Gastroesophageal sphincter (tissue), 4 donors: ENCODE measurements at regions not wholly inside any gene's neighbourhood (a gene's known extent, or its start where the extent isn't known, plus 50 kb on each side); places are given as distances from the start of the nearest gene placed in this dataset.

Source experiments
- ATAC-seq: fragments of 150-250 bp; one replicate; pipeline ENCODE4 v1.9.1; 2016; ENCODE audit warnings: mild to moderate bottlenecking, moderate library complexity
- H3K27ac ChIP-seq, 4 donors: fragments of 200-600 bp; sonication (generic) in 3 of 4; 1 replicate in 3 of 4; 2 replicates in 1 of 4; pipeline ENCODE4 v1.5.1; 2016 to 2019
- H3K27me3 ChIP-seq: fragments of 200-600 bp; sonication (generic); one replicate; pipeline ENCODE4 v1.5.1; 2019
- H3K36me3 ChIP-seq, 2 donors: fragments of 200-600 bp; sonication (generic); one replicate each; pipeline ENCODE4 v1.5.1; 2019; ENCODE audit warnings: control low read depth in 1 of 2
- H3K4me1 ChIP-seq, 3 donors: fragments of 200-600 bp; sonication (generic); 1 replicate in 2 of 3; 2 replicates in 1 of 3; pipeline ENCODE4 v1.5.1; 2016 to 2019; ENCODE audit warnings: control low read depth in 2 of 3
- H3K4me3 ChIP-seq, 2 donors: fragments of 200-600 bp; sonication (generic); one replicate each; pipeline ENCODE4 v1.5.1; 2019; ENCODE audit warnings: mild to moderate bottlenecking in 1 of 2, moderate library complexity in 1 of 2
- H3K9me3 ChIP-seq, 3 donors: fragments of 200-600 bp; sonication (generic); one replicate each; pipeline ENCODE4 v1.5.1; 2017 to 2019; ENCODE audit warnings: control low read depth in 2 of 3
- CTCF ChIP-seq, 4 experiments: fragments of 200-600 bp in 2 of 4; fragments of 450-650 bp in 2 of 4; sonication (generic) in 1 of 4; IDR thresholded peaks; one replicate each; pipeline ENCODE4 v1.5.1; 2017 to 2019; ENCODE audit warnings: antibody characterized with exemption in 4 of 4, mild to moderate bottlenecking in 2 of 4, moderate library complexity in 2 of 4
- EP300 ChIP-seq: sonication (generic); formaldehyde crosslinking; IDR thresholded peaks from one replicate; pipeline ENCODE4 v1.6.1; 2017; ENCODE audit warnings: antibody characterized with exemption, mild to moderate bottlenecking
- POLR2A ChIP-seq, 2 donors: fragments of 450-650 bp; IDR thresholded peaks; one replicate each; pipeline ENCODE4 v1.6.1; 2017; ENCODE audit warnings: antibody characterized with exemption in 2 of 2, mild to moderate bottlenecking in 2 of 2, moderate library complexity in 1 of 2
- POLR2AphosphoS5 ChIP-seq: sonication (generic); formaldehyde crosslinking; IDR thresholded peaks from one replicate; pipeline ENCODE4 v1.6.1; 2017; ENCODE audit warnings: antibody characterized with exemption
- WGBS, 2 donors: methylation state at CpG; one replicate each; pipeline ENCODE4 v1.1.5; 2018; ENCODE audit warnings: low coverage in 1 of 2; 5-methylcytosine and 5-hydroxymethylcytosine counted together

GRCh38 chr15:46409841-46410301 lies 775.0 kb downstream of the SQOR start:
- Histone ChIP-seq H3K36me3 (no peaks in the 10 kb centered on the region), H3K9me3 (no peaks in the 10 kb centered on the region), H3K27ac (no peak overlapping the region), H3K27me3 (no peaks in the 10 kb centered on the region), H3K4me1 (no peaks in the 10 kb centered on the region), H3K4me3 (no peak overlapping the region)
- no peak for ATAC-seq
- TF ChIP-seq POLR2A (IDR thresholded peaks at IDR 0.05), result no peak
- no peak for TF ChIP-seq POLR2AphosphoS5
- TF ChIP-seq CTCF (IDR thresholded peaks at IDR 0.05), result no peak
- TF ChIP-seq EP300, result no peak
- WGBS, 2 donors, result 70 to 75% methylated on average over 2 to 4 of the region's 4 CpGs

GRCh38 chr15:46410705-46411104 lies 775.9 kb downstream of the SQOR start:
- Histone ChIP-seq H3K4me3 (no peak overlapping the region), H3K36me3 (no peaks in the 10 kb centered on the region), H3K27me3 (no peaks in the 10 kb centered on the region), H3K9me3 (no peaks in the 10 kb centered on the region), H3K4me1 (no peaks in the 10 kb centered on the region), H3K27ac (no peak overlapping the region)
- WGBS, 2 donors, result 50 to 76% methylated on average over 2 of the region's 2 CpGs
- TF ChIP-seq POLR2A (IDR thresholded peaks at IDR 0.05), result no peak
- TF ChIP-seq POLR2AphosphoS5, result no peak
- TF ChIP-seq CTCF (IDR thresholded peaks at IDR 0.05), result no peak
- no peak for TF ChIP-seq EP300
- ATAC-seq, result no peak

GRCh38 chr15:46411900-46412299 lies 777.1 kb downstream of the SQOR start:
- no peaks in the 10 kb centered on the region for H3K9me3 ChIP-seq
- H3K27me3 ChIP-seq, result no peaks in the 10 kb centered on the region
- no peaks in the 10 kb centered on the region for H3K36me3 ChIP-seq
- TF ChIP-seq EP300, result no peak
- no peak for TF ChIP-seq CTCF (IDR thresholded peaks at IDR 0.05)
- no peak for TF ChIP-seq POLR2AphosphoS5
- TF ChIP-seq POLR2A (IDR thresholded peaks at IDR 0.05), result no peak
- 80% methylated on average over 2 of the region's 2 CpGs; no CpG with 5 or more reads in 1 of the 2 donors for WGBS, 2 donors
- no peak overlapping the region for H3K27ac ChIP-seq
- no peak overlapping the region for H3K4me3 ChIP-seq
- no peaks in the 10 kb centered on the region for H3K4me1 ChIP-seq
- ATAC-seq, result no peak

- no peaks in the 10 kb centered on the region for H3K27me3 ChIP-seq
- no peak overlapping the region for H3K4me3 ChIP-seq
- no peak for ATAC-seq
- no peaks in the 10 kb centered on the region for H3K9me3 ChIP-seq
- WGBS, 2 donors, result 73 to 100% methylated on average over 1 of the region's 1 CpG
- no peaks in the 10 kb centered on the region for H3K4me1 ChIP-seq
- H3K36me3 ChIP-seq, result no peaks in the 10 kb centered on the region
- H3K27ac ChIP-seq, result no peak overlapping the region
- no peak for TF ChIP-seq CTCF (IDR thresholded peaks at IDR 0.05)
- TF ChIP-seq EP300, result no peak
- TF ChIP-seq POLR2A (IDR thresholded peaks at IDR 0.05), result no peak
- no peak for TF ChIP-seq POLR2AphosphoS5
These were observed 779.0 kb downstream of the SQOR start for GRCh38 chr15:46413799-46414198.

- ATAC-seq, result no peak
- Histone ChIP-seq H3K4me1 (no peaks in the 10 kb centered on the region), H3K9me3 (no peaks in the 10 kb centered on the region), H3K4me3 (no peak overlapping the region), H3K27me3 (no peaks in the 10 kb centered on the region), H3K36me3 (no peaks in the 10 kb centered on the region), H3K27ac (no peak overlapping the region)
- WGBS, 2 donors, result 25 to 27% methylated on average over 1 of the region's 1 CpG
- TF ChIP-seq EP300 (no peak), POLR2A (IDR thresholded peaks at IDR 0.05) (no peak), CTCF (IDR thresholded peaks at IDR 0.05) (no peak), POLR2AphosphoS5 (no peak)
These were observed 781.7 kb downstream of the SQOR start for GRCh38 chr15:46416544-46416943.
